WTC11 (cell line): ENCODE measurements at regions not wholly inside any gene's neighbourhood (a gene's known extent, or its start where the extent isn't known, plus 50 kb on each side); places are given as distances from the start of the nearest gene placed in this dataset.

ENCODE experiments used
- ATAC-seq: fragments of 200-7000 bp; cut with Tn5 transposase; 2 replicates; pipeline ENCODE4 v1.10.0; 2021; ENCODE audit warnings: mild to moderate bottlenecking, moderate library complexity
- CTCF ChIA-PET: fragments of 300-600 bp; sonication (Branson Sonifier 250); formaldehyde crosslinking; loops from one replicate; lab custom pipeline; 2021; ENCODE audit warnings: antibody characterized with exemption; lab: Charles Lee
- POLR2A ChIA-PET: fragments of 350-600 bp; sonication (Branson Sonifier 250); formaldehyde crosslinking; loops from one replicate; lab custom pipeline; 2021; ENCODE audit warnings: antibody characterized with exemption; lab: Charles Lee
- DNase-seq: peaks from one replicate; pipeline ENCODE4 v3.0.0; 2021; ENCODE audit warnings: low spot score
- H3K27ac Mint-ChIP-seq: 2 replicates; pipeline ENCODE4 v1.8.0; 2021; ENCODE audit warnings: mixed read lengths
- H3K27me3 Mint-ChIP-seq: 2 replicates; pipeline ENCODE4 v1.8.0; 2021; ENCODE audit warnings: low read depth, mild to moderate bottlenecking, moderate library complexity, mixed read lengths
- H3K36me3 Mint-ChIP-seq: 2 replicates; pipeline ENCODE4 v1.8.0; 2021; ENCODE audit warnings: mixed read lengths
- H3K4me1 Mint-ChIP-seq: 2 replicates; pipeline ENCODE4 v1.8.0; 2022; ENCODE audit warnings: mixed read lengths
- H3K4me3 Mint-ChIP-seq: 2 replicates; pipeline ENCODE4 v1.8.0; 2021; ENCODE audit warnings: mild to moderate bottlenecking, moderate library complexity, mixed read lengths
- H3K9me3 Mint-ChIP-seq: 2 replicates; pipeline ENCODE4 v1.8.0; 2021; ENCODE audit warnings: mixed read lengths
- CREB1 ChIP-seq: sonication (generic); formaldehyde crosslinking; IDR thresholded peaks from 2 replicates; pipeline ENCODE4 v1.8.0; 2023; ENCODE audit warnings: mild to moderate bottlenecking, missing genetic modification reagents
- FOXK1 ChIP-seq: sonication (generic); formaldehyde crosslinking; IDR thresholded peaks from 2 replicates; pipeline ENCODE4 v1.8.0; 2022; ENCODE audit warnings: mild to moderate bottlenecking, moderate library complexity, missing genetic modification reagents
- JUN ChIP-seq: sonication (generic); formaldehyde crosslinking; IDR thresholded peaks from 2 replicates; pipeline ENCODE4 v1.8.0; 2023; ENCODE audit warnings: mild to moderate bottlenecking, missing genetic modification reagents
- NFYB ChIP-seq: sonication (generic); formaldehyde crosslinking; conservative IDR thresholded peaks from 2 replicates; pipeline ENCODE4 v1.8.0; 2022; ENCODE audit warnings: low read depth, missing genetic modification reagents
- OVOL2 ChIP-seq: fragments of 250-450 bp; sonication (Bioruptor Pico); IDR thresholded peaks from 2 replicates; pipeline ENCODE4 v1.9.0; 2021; ENCODE audit warnings: mild to moderate bottlenecking, borderline replicate concordance
- SOX15 ChIP-seq: fragments of 250-450 bp; sonication (Bioruptor Pico); IDR thresholded peaks from 2 replicates; pipeline ENCODE4 v1.9.0; 2021; ENCODE audit warnings: mild to moderate bottlenecking
- TEAD4 ChIP-seq: sonication (generic); formaldehyde crosslinking; IDR thresholded peaks from 2 replicates; pipeline ENCODE4 v1.8.0; 2022; ENCODE audit warnings: mild to moderate bottlenecking, missing genetic modification reagents
- ZNF263 ChIP-seq: sonication (generic); formaldehyde crosslinking; IDR thresholded peaks from 2 replicates; pipeline ENCODE4 v1.8.1; 2022; ENCODE audit warnings: low read depth, mild to moderate bottlenecking, moderate library complexity, missing genetic modification reagents
- ZNF416 ChIP-seq: fragments of 250-450 bp; sonication (Bioruptor Pico); IDR thresholded peaks from 2 replicates; pipeline ENCODE4 v1.9.0; 2021; ENCODE audit warnings: mild to moderate bottlenecking, inconsistent platforms
- TF ChIP-seq, protein P1 (sequence below): sonication (generic); formaldehyde crosslinking; IDR thresholded peaks from 2 replicates; pipeline ENCODE4 v1.8.0; 2023; ENCODE audit warnings: mild to moderate bottlenecking, missing genetic modification reagents
- TF ChIP-seq, protein P2 (sequence below): sonication (generic); formaldehyde crosslinking; IDR thresholded peaks from 2 replicates; pipeline ENCODE4 v1.8.1; 2023; ENCODE audit warnings: mild to moderate bottlenecking, missing genetic modification reagents
- TF ChIP-seq, protein P3 (sequence below): fragments of 250-450 bp; sonication (Bioruptor Pico); conservative IDR thresholded peaks from 2 replicates; pipeline ENCODE4 v1.9.0; 2021; ENCODE audit warnings: mild to moderate bottlenecking
- TF ChIP-seq, protein P4 (sequence below): fragments of 250-450 bp; sonication (Bioruptor Pico); IDR thresholded peaks from 2 replicates; pipeline ENCODE4 v2.1.2; 2022; ENCODE audit warnings: mild to moderate bottlenecking, moderate library complexity
- TF ChIP-seq, protein P5 (sequence below): sonication (generic); formaldehyde crosslinking; IDR thresholded peaks from 2 replicates; pipeline ENCODE4 v1.8.1; 2023; ENCODE audit warnings: mild to moderate bottlenecking, missing genetic modification reagents
- TF ChIP-seq, protein P6 (sequence below): fragments of 250-450 bp; sonication (Bioruptor Pico); IDR thresholded peaks from 2 replicates; pipeline ENCODE4 v1.8.0; 2021; ENCODE audit warnings: mild to moderate bottlenecking
- TF ChIP-seq, protein P7 (sequence below): sonication (generic); formaldehyde crosslinking; IDR thresholded peaks from 2 replicates; pipeline ENCODE4 v1.8.1; 2023; ENCODE audit warnings: mild to moderate bottlenecking, moderate library complexity, missing genetic modification reagents
- TF ChIP-seq, protein P8 (sequence below): sonication (generic); formaldehyde crosslinking; IDR thresholded peaks from 2 replicates; pipeline ENCODE4 v1.8.1; 2022; ENCODE audit warnings: low read depth, missing genetic modification reagents, borderline replicate concordance
- TF ChIP-seq, protein P9 (sequence below): fragments of 250-450 bp; sonication (Bioruptor Pico); IDR thresholded peaks from 2 replicates; pipeline ENCODE4 v1.9.0; 2021; ENCODE audit warnings: moderate library complexity, mild to moderate bottlenecking, inconsistent platforms, borderline replicate concordance
- TF ChIP-seq, protein P10 (sequence below): fragments of 200-600 bp; IDR thresholded peaks from 2 replicates; pipeline ENCODE4 v1.8.0; 2022; ENCODE audit warnings: antibody characterized with exemption

DNA sequence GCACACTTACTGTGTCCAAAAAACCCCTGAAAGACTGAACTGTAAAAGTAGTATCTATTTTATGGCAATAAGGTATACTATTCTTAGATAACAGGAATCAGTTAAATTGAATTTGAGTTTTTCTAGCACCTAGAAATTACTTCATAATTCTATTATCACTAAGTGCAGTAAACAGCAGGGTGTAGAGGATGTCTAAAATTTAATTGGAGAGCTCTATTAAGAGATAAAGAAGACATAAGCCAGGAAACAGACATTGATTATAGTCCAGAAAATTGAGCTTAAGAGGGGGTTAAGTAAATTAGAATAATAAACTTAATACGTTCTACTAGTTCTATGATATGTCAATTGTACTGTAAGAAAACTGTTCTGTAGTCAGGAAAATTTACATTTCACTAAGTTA lies 403.5 kb upstream of the CBLB start:
- CTCF ChIA-PET = no interaction called here
- ATAC-seq = no peak
- TF ChIP-seq, protein P1, sequence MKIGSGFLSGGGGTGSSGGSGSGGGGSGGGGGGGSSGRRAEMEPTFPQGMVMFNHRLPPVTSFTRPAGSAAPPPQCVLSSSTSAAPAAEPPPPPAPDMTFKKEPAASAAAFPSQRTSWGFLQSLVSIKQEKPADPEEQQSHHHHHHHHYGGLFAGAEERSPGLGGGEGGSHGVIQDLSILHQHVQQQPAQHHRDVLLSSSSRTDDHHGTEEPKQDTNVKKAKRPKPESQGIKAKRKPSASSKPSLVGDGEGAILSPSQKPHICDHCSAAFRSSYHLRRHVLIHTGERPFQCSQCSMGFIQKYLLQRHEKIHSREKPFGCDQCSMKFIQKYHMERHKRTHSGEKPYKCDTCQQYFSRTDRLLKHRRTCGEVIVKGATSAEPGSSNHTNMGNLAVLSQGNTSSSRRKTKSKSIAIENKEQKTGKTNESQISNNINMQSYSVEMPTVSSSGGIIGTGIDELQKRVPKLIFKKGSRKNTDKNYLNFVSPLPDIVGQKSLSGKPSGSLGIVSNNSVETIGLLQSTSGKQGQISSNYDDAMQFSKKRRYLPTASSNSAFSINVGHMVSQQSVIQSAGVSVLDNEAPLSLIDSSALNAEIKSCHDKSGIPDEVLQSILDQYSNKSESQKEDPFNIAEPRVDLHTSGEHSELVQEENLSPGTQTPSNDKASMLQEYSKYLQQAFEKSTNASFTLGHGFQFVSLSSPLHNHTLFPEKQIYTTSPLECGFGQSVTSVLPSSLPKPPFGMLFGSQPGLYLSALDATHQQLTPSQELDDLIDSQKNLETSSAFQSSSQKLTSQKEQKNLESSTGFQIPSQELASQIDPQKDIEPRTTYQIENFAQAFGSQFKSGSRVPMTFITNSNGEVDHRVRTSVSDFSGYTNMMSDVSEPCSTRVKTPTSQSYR (CRISPR knock-in tag) = no peak
- TF ChIP-seq ZNF416 (CRISPR knock-in tag) = no peak
- TF ChIP-seq, protein P2, sequence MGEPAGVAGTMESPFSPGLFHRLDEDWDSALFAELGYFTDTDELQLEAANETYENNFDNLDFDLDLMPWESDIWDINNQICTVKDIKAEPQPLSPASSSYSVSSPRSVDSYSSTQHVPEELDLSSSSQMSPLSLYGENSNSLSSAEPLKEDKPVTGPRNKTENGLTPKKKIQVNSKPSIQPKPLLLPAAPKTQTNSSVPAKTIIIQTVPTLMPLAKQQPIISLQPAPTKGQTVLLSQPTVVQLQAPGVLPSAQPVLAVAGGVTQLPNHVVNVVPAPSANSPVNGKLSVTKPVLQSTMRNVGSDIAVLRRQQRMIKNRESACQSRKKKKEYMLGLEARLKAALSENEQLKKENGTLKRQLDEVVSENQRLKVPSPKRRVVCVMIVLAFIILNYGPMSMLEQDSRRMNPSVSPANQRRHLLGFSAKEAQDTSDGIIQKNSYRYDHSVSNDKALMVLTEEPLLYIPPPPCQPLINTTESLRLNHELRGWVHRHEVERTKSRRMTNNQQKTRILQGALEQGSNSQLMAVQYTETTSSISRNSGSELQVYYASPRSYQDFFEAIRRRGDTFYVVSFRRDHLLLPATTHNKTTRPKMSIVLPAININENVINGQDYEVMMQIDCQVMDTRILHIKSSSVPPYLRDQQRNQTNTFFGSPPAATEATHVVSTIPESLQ (CRISPR knock-in tag) = no peak
- TF ChIP-seq ZNF263 (CRISPR knock-in tag) = no peak
- no peak for TF ChIP-seq SOX15
- no peak for TF ChIP-seq OVOL2 (CRISPR knock-in tag)
- TF ChIP-seq, protein P3, sequence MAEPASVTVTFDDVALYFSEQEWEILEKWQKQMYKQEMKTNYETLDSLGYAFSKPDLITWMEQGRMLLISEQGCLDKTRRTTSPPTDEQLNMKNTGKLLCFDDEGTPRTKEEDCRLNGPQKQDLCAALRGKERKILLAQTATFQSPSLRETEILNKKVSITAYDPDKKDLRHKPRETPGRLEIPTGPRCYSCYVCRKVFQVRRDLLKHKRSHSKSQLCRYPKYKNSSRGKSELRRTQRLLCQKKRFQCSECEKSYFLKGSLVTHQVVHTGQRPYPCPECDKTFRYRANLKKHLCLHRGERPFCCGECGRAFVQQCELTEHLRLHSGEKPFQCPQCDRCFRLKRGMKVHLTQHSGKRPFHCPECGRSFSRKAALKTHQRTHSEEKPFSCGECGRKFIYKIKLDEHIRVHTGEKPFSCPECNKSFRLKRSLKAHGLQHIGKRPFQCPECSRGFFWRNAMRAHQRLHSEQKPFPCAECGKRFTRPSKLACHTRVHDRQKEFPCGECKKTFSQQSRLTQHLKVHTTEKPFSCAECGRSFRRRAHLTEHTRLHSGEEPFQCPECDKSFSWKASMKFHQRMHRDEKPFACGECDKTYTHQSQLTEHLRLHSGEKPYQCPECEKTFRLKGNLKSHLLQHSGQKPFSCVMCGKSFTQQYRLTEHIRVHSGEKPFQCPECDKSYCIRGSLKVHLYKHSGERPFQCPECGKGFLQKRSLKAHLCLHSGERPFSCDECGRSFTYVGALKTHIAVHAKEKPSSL (CRISPR knock-in tag) = no peak
- TF ChIP-seq, protein P4, sequence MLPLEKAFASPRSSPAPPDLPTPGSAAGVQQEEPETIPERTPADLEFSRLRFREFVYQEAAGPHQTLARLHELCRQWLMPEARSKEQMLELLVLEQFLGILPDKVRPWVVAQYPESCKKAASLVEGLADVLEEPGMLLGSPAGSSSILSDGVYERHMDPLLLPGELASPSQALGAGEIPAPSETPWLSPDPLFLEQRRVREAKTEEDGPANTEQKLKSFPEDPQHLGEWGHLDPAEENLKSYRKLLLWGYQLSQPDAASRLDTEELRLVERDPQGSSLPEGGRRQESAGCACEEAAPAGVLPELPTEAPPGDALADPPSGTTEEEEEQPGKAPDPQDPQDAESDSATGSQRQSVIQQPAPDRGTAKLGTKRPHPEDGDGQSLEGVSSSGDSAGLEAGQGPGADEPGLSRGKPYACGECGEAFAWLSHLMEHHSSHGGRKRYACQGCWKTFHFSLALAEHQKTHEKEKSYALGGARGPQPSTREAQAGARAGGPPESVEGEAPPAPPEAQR = no peak
- TF ChIP-seq, protein P5, sequence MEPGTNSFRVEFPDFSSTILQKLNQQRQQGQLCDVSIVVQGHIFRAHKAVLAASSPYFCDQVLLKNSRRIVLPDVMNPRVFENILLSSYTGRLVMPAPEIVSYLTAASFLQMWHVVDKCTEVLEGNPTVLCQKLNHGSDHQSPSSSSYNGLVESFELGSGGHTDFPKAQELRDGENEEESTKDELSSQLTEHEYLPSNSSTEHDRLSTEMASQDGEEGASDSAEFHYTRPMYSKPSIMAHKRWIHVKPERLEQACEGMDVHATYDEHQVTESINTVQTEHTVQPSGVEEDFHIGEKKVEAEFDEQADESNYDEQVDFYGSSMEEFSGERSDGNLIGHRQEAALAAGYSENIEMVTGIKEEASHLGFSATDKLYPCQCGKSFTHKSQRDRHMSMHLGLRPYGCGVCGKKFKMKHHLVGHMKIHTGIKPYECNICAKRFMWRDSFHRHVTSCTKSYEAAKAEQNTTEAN = no peak
- TF ChIP-seq, protein P6, sequence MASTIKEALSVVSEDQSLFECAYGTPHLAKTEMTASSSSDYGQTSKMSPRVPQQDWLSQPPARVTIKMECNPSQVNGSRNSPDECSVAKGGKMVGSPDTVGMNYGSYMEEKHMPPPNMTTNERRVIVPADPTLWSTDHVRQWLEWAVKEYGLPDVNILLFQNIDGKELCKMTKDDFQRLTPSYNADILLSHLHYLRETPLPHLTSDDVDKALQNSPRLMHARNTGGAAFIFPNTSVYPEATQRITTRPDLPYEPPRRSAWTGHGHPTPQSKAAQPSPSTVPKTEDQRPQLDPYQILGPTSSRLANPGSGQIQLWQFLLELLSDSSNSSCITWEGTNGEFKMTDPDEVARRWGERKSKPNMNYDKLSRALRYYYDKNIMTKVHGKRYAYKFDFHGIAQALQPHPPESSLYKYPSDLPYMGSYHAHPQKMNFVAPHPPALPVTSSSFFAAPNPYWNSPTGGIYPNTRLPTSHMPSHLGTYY (CRISPR knock-in tag) = no peak
- TF ChIP-seq, protein P7, sequence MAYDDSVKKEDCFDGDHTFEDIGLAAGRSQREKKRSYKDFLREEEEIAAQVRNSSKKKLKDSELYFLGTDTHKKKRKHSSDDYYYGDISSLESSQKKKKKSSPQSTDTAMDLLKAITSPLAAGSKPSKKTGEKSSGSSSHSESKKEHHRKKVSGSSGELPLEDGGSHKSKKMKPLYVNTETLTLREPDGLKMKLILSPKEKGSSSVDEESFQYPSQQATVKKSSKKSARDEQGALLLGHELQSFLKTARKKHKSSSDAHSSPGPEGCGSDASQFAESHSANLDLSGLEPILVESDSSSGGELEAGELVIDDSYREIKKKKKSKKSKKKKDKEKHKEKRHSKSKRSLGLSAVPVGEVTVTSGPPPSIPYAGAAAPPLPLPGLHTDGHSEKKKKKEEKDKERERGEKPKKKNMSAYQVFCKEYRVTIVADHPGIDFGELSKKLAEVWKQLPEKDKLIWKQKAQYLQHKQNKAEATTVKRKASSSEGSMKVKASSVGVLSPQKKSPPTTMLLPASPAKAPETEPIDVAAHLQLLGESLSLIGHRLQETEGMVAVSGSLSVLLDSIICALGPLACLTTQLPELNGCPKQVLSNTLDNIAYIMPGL = no peak
- TF ChIP-seq, protein P8, sequence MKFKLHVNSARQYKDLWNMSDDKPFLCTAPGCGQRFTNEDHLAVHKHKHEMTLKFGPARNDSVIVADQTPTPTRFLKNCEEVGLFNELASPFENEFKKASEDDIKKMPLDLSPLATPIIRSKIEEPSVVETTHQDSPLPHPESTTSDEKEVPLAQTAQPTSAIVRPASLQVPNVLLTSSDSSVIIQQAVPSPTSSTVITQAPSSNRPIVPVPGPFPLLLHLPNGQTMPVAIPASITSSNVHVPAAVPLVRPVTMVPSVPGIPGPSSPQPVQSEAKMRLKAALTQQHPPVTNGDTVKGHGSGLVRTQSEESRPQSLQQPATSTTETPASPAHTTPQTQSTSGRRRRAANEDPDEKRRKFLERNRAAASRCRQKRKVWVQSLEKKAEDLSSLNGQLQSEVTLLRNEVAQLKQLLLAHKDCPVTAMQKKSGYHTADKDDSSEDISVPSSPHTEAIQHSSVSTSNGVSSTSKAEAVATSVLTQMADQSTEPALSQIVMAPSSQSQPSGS (CRISPR knock-in tag) = no peak
- TF ChIP-seq, protein P9, sequence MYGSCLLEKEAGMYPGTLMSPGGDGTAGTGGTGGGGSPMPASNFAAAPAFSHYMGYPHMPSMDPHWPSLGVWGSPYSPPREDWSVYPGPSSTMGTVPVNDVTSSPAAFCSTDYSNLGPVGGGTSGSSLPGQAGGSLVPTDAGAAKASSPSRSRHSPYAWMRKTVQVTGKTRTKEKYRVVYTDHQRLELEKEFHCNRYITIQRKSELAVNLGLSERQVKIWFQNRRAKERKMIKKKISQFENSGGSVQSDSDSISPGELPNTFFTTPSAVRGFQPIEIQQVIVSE (CRISPR knock-in tag) = no peak
- TF ChIP-seq NFYB (CRISPR knock-in tag) = no peak
- TF ChIP-seq CREB1 (CRISPR knock-in tag) = no peak
- TF ChIP-seq JUN (CRISPR knock-in tag) = no peak
- no peak for TF ChIP-seq TEAD4 (CRISPR knock-in tag)
- TF ChIP-seq, protein P10, sequence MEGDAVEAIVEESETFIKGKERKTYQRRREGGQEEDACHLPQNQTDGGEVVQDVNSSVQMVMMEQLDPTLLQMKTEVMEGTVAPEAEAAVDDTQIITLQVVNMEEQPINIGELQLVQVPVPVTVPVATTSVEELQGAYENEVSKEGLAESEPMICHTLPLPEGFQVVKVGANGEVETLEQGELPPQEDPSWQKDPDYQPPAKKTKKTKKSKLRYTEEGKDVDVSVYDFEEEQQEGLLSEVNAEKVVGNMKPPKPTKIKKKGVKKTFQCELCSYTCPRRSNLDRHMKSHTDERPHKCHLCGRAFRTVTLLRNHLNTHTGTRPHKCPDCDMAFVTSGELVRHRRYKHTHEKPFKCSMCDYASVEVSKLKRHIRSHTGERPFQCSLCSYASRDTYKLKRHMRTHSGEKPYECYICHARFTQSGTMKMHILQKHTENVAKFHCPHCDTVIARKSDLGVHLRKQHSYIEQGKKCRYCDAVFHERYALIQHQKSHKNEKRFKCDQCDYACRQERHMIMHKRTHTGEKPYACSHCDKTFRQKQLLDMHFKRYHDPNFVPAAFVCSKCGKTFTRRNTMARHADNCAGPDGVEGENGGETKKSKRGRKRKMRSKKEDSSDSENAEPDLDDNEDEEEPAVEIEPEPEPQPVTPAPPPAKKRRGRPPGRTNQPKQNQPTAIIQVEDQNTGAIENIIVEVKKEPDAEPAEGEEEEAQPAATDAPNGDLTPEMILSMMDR = no peak
- no peak for TF ChIP-seq FOXK1 (CRISPR knock-in tag)

More for the DNA sequence above, 403.5 kb upstream of the CBLB start:
- Mint-ChIP-seq H3K27me3 (no peaks in the 10 kb centered on the region), H3K36me3 (no peaks in the 10 kb centered on the region), H3K9me3 (no peaks in the 10 kb centered on the region), H3K27ac (no peak overlapping the region), H3K4me3 (no peak overlapping the region), H3K4me1 (no peaks in the 10 kb centered on the region)
- POLR2A ChIA-PET = no interaction called here
- DNase-seq = no peak
